A549 (cell line): ENCODE measurements at regions not wholly inside any gene's neighbourhood (a gene's known extent, or its start where the extent isn't known, plus 50 kb on each side); places are given as distances from the start of the nearest gene placed in this dataset.

Experiments
- BHLHE40 ChIP-seq: IDR thresholded peaks from 2 replicates; pipeline ENCODE4 v1.6.1; 2012; ENCODE audit warnings: low read depth, low read length, inconsistent platforms
- CBX8 ChIP-seq: fragments of 200-600 bp; sonication (generic); IDR thresholded peaks from 2 replicates; pipeline ENCODE4 v1.6.1; 2016
- CEBPB ChIP-seq, 2 experiments: fragments of >200 bp in 1 of 2; sonication (Bioruptor Twin) in 1 of 2; formaldehyde crosslinking in 1 of 2; IDR thresholded peaks; 2 replicates each; pipeline ENCODE4 v1.6.1; 2012 to 2016
- EP300 ChIP-seq, 2 experiments: fragments of >200 bp; sonication (Bioruptor Twin); formaldehyde crosslinking; IDR thresholded peaks; 2 replicates in 1 of 2; 3 replicates in 1 of 2; pipeline ENCODE4 v1.6.1; 2016 to 2017
- JUN ChIP-seq, 2 experiments: fragments of >200 bp; sonication (Bioruptor Twin); formaldehyde crosslinking; IDR thresholded peaks; 2 replicates in 1 of 2; 3 replicates in 1 of 2; pipeline ENCODE4 v1.6.1; 2016 to 2017
- MYC ChIP-seq: IDR thresholded peaks from 2 replicates; pipeline ENCODE4 v1.6.1; 2012; ENCODE audit warnings: mild to moderate bottlenecking, inconsistent platforms, low read length, improper control_type of control experiment, borderline replicate concordance
- POLR2A ChIP-seq: IDR thresholded peaks from 2 replicates; pipeline ENCODE4 v1.6.1; 2012; ENCODE audit warnings: mild to moderate bottlenecking, low read length
- SMC3 ChIP-seq: fragments of >200 bp; sonication (Bioruptor Twin); formaldehyde crosslinking; IDR thresholded peaks from 3 replicates; pipeline ENCODE4 v1.6.1; 2018; ENCODE audit warnings: inconsistent platforms
- TFCP2L1 ChIP-seq: fragments of 250-450 bp; sonication (Bioruptor Pico); IDR thresholded peaks from 2 replicates; pipeline ENCODE4 v1.5.0; 2021; ENCODE audit warnings: mild to moderate bottlenecking
- TF ChIP-seq, protein P1 (sequence below): fragments of >200 bp; sonication (Bioruptor Twin); formaldehyde crosslinking; IDR thresholded peaks from 3 replicates; pipeline ENCODE4 v1.5.1; 2016
- TF ChIP-seq, protein P2 (sequence below): fragments of >200 bp; sonication (Bioruptor Twin); formaldehyde crosslinking; IDR thresholded peaks from 3 replicates; pipeline ENCODE4 v1.6.1; 2016
- TF ChIP-seq, protein P3 (sequence below): IDR thresholded peaks from 2 replicates; pipeline ENCODE4 v1.6.1; 2012

- TF ChIP-seq JUN (IDR thresholded peaks at IDR 0.05) (no peak), POLR2A (no peak), MYC (no peak), CEBPB (IDR thresholded peaks at IDR 0.05) (no peak), TFCP2L1 (CRISPR knock-in tag) (no peak), EP300 (IDR thresholded peaks at IDR 0.05) (no peak), CBX8 (no peak), BHLHE40 (no peak), SMC3 (no peak)
- TF ChIP-seq, protein P1, sequence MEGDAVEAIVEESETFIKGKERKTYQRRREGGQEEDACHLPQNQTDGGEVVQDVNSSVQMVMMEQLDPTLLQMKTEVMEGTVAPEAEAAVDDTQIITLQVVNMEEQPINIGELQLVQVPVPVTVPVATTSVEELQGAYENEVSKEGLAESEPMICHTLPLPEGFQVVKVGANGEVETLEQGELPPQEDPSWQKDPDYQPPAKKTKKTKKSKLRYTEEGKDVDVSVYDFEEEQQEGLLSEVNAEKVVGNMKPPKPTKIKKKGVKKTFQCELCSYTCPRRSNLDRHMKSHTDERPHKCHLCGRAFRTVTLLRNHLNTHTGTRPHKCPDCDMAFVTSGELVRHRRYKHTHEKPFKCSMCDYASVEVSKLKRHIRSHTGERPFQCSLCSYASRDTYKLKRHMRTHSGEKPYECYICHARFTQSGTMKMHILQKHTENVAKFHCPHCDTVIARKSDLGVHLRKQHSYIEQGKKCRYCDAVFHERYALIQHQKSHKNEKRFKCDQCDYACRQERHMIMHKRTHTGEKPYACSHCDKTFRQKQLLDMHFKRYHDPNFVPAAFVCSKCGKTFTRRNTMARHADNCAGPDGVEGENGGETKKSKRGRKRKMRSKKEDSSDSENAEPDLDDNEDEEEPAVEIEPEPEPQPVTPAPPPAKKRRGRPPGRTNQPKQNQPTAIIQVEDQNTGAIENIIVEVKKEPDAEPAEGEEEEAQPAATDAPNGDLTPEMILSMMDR: no peak
- TF ChIP-seq, protein P2, sequence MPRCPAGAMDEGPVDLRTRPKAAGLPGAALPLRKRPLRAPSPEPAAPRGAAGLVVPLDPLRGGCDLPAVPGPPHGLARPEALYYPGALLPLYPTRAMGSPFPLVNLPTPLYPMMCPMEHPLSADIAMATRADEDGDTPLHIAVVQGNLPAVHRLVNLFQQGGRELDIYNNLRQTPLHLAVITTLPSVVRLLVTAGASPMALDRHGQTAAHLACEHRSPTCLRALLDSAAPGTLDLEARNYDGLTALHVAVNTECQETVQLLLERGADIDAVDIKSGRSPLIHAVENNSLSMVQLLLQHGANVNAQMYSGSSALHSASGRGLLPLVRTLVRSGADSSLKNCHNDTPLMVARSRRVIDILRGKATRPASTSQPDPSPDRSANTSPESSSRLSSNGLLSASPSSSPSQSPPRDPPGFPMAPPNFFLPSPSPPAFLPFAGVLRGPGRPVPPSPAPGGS: no peak
- TF ChIP-seq, protein P3, sequence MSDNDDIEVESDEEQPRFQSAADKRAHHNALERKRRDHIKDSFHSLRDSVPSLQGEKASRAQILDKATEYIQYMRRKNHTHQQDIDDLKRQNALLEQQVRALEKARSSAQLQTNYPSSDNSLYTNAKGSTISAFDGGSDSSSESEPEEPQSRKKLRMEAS: no peak
Measured at GRCh38 chr5:124466011-124466410, 280.4 kb downstream of the ZNF608 start.
